ENCODE measurements at regions not wholly inside any gene's neighbourhood (a gene's known extent, or its start where the extent isn't known, plus 50 kb on each side); places are given as distances from the start of the nearest gene placed in this dataset.

- no peaks in the 10 kb centered on the region for H3K23me2 ChIP-seq (ENCODE audit: insufficient read length, low read depth, low read length, poor library complexity, severe bottlenecking)
- Mint-ChIP-seq H3K4me1 (peaks cover 12 to 16% of the 10 kb centered on the region in 2 experiments), H3K27me3 (ENCODE audit: low read depth) (no peaks in the 10 kb centered on the region), H3K4me3 (no peak overlapping the region), H3K36me3 (ENCODE audit: insufficient read depth in 1 of 3, low read depth in 3 of 3) (no peaks in the 10 kb centered on the region), H3K9me3 (no peaks in the 10 kb centered on the region), H3K27ac (no peak overlapping the region)
- no peak overlapping the region for H2AFZ ChIP-seq (ENCODE audit: low read length)
- H4K20me1 ChIP-seq (ENCODE audit: control insufficient read depth, insufficient read depth, insufficient read length): no peaks in the 10 kb centered on the region
- H3T11ph ChIP-seq (ENCODE audit: low read length): no peak overlapping the region
- H3K4me2 ChIP-seq (ENCODE audit: insufficient read depth, insufficient read length, low read length): no peak overlapping the region
- no peak overlapping the region for H3K18ac ChIP-seq (ENCODE audit: insufficient read length, low read depth, low read length)
- H3K79me2 ChIP-seq (ENCODE audit: insufficient read depth, low read length): no peaks in the 10 kb centered on the region
- no peak overlapping the region for H2AK5ac ChIP-seq (ENCODE audit: insufficient read length, low read length)
- no peak for DNase-seq
- no peak overlapping the region for H3K27ac ChIP-seq (ENCODE audit: insufficient read length, low read depth, low read length)
- H2BK5ac ChIP-seq (ENCODE audit: insufficient read length, low read length): no peak overlapping the region
- H4K5ac ChIP-seq (ENCODE audit: insufficient read length, low read depth, low read length): no peak overlapping the region
- H3K79me1 ChIP-seq (ENCODE audit: insufficient read depth, low read depth, low read length, poor library complexity, severe bottlenecking): no peaks in the 10 kb centered on the region
- H3K56ac ChIP-seq (ENCODE audit: insufficient read length, low read depth, low read length): no peak overlapping the region
- no peaks in the 10 kb centered on the region for H3K9me3 ChIP-seq (ENCODE audit: control insufficient read depth, low read depth, low read length)
- H2BK20ac ChIP-seq (ENCODE audit: low read depth, low read length, poor library complexity, severe bottlenecking): no peak overlapping the region
- H4K8ac ChIP-seq (replicated peaks; ENCODE audit: insufficient read length, low read depth, low read length): no peak overlapping the region
- no peak overlapping the region for H3K4ac ChIP-seq (ENCODE audit: low read depth, low read length)
- H2BK15ac ChIP-seq (ENCODE audit: low read depth, low read length): no peak overlapping the region
- peaks cover 2% of the 10 kb centered on the region; the same call in 1 of the 2 replicates for H3K4me1 ChIP-seq (ENCODE audit: insufficient read depth, low read length)
- no peaks in the 10 kb centered on the region for H3K27me3 ChIP-seq (ENCODE audit: insufficient read depth, low read length)
- H3K23ac ChIP-seq (ENCODE audit: insufficient read length, low read depth, low read length): no peak overlapping the region
- no peak for TF ChIP-seq CTCF (conservative IDR thresholded peaks at IDR 0.05)
- H4K91ac ChIP-seq (ENCODE audit: insufficient read length, low read depth, low read length): no peak overlapping the region
- no peak overlapping the region for H2BK120ac ChIP-seq (ENCODE audit: low read depth, low read length, poor library complexity, severe bottlenecking)
- H3K14ac ChIP-seq (ENCODE audit: insufficient read depth, low read length): no peak overlapping the region
- no peak overlapping the region for H2BK12ac ChIP-seq (ENCODE audit: insufficient read length, low read depth, low read length)
- H3K9ac ChIP-seq (ENCODE audit: extremely low read depth, insufficient read length, low read length): no peak overlapping the region
Measured at GRCh38 chr1:239247285-239247684, 139.1 kb upstream of the CHRM3 start.
